HL-60 (cell line): ENCODE measurements at regions not wholly inside any gene's neighbourhood (a gene's known extent, or its start where the extent isn't known, plus 50 kb on each side); places are given as distances from the start of the nearest gene placed in this dataset.

ENCODE experiments used
- CTCF ChIP-seq: IDR thresholded peaks from one replicate; pipeline ENCODE4 v1.5.1; 2011; ENCODE audit warnings: low read length, control low read depth, inconsistent platforms; ENCODE audit not compliant: insufficient read depth
- GABPA ChIP-seq: IDR thresholded peaks from 2 replicates; pipeline ENCODE4 v1.6.1; 2012; ENCODE audit warnings: low read depth
- POLR2AphosphoS5 ChIP-seq: IDR thresholded peaks from 2 replicates; pipeline ENCODE4 v1.6.1; 2012; ENCODE audit warnings: low read depth
- REST ChIP-seq: IDR thresholded peaks from 2 replicates; pipeline ENCODE4 v1.6.1; 2012; ENCODE audit warnings: low read depth; ENCODE audit not compliant: insufficient replicate concordance

- no peak for TF ChIP-seq CTCF
- TF ChIP-seq POLR2AphosphoS5, result no peak
- no peak for TF ChIP-seq GABPA
- no peak for TF ChIP-seq REST
Measured at GRCh38 chr13:23069566-23069965, 111.2 kb upstream of the SGCG start.
